ENCODE measurements at regions not wholly inside any gene's neighbourhood (a gene's known extent, or its start where the extent isn't known, plus 50 kb on each side); places are given as distances from the start of the nearest gene placed in this dataset.

GRCh38 chr18:61679836-61680235 is 213.0 kb downstream of the RNF152 start:
- Histone ChIP-seq H3K9me3 (peaks cover 0 to 30% of the 10 kb centered on the region in 2 donors), H3K27me3 (no peaks in the 10 kb centered on the region), H3K4me3 (no peak overlapping the region), H3K27ac (no peak overlapping the region), H3K4me1 (no peaks in the 10 kb centered on the region), H3K36me3 (no peaks in the 10 kb centered on the region)
- DNase-seq = no peak
- no peak for TF ChIP-seq CTCF (IDR thresholded peaks at IDR 0.05)
- intact Hi-C loops (cut with DNase I) = no loop called here
- ATAC-seq = no peak

GRCh38 chr18:61677435-61677970 is 215.3 kb downstream of the RNF152 start:
- Histone ChIP-seq H3K27me3 (no peaks in the 10 kb centered on the region), H3K27ac (no peak overlapping the region), H3K9me3 (peaks cover 0 to 30% of the 10 kb centered on the region in 2 donors), H3K4me3 (no peak overlapping the region), H3K4me1 (no peaks in the 10 kb centered on the region), H3K36me3 (no peaks in the 10 kb centered on the region)
- no peak for DNase-seq
- no peak for ATAC-seq
- no peak for TF ChIP-seq CTCF (IDR thresholded peaks at IDR 0.05)
- intact Hi-C loops (cut with DNase I) = no loop called here

GRCh38 chr18:61676773-61677434 is 215.9 kb downstream of the RNF152 start:
- Histone ChIP-seq H3K9me3 (peaks cover 0 to 30% of the 10 kb centered on the region in 2 donors), H3K36me3 (no peaks in the 10 kb centered on the region), H3K27me3 (no peaks in the 10 kb centered on the region), H3K4me3 (no peak overlapping the region), H3K27ac (no peak overlapping the region), H3K4me1 (no peaks in the 10 kb centered on the region)
- intact Hi-C loops (cut with DNase I) = no loop called here
- no peak for TF ChIP-seq CTCF (IDR thresholded peaks at IDR 0.05)
- no peak for DNase-seq
- ATAC-seq = no peak

- intact Hi-C loops (cut with DNase I) = no loop called here
- Histone ChIP-seq H3K27ac (no peak overlapping the region), H3K9me3 (no peaks in the 10 kb centered on the region), H3K36me3 (no peaks in the 10 kb centered on the region), H3K4me3 (no peak overlapping the region), H3K27me3 (no peaks in the 10 kb centered on the region), H3K4me1 (no peaks in the 10 kb centered on the region)
- no peak for DNase-seq
- TF ChIP-seq CTCF (IDR thresholded peaks at IDR 0.05) = no peak
- ATAC-seq = no peak
Observed at GRCh38 chr18:61669320-61669719, 223.5 kb downstream of the RNF152 start.

GRCh38 chr18:61666876-61667590 is 225.8 kb downstream of the RNF152 start:
- TF ChIP-seq CTCF (IDR thresholded peaks at IDR 0.05) = no peak
- intact Hi-C loops (cut with DNase I) = no loop called here
- H3K36me3 ChIP-seq = no peaks in the 10 kb centered on the region
- no peaks in the 10 kb centered on the region for H3K27me3 ChIP-seq
- H3K9me3 ChIP-seq = no peaks in the 10 kb centered on the region
- H3K27ac ChIP-seq = no peak overlapping the region
- ATAC-seq = no peak
- H3K4me1 ChIP-seq = no peaks in the 10 kb centered on the region
- no peak for DNase-seq
- H3K4me3 ChIP-seq = no peak overlapping the region

All from left lung (tissue), 4 donors.